ENCODE measurements at regions not wholly inside any gene's neighbourhood (a gene's known extent, or its start where the extent isn't known, plus 50 kb on each side); places are given as distances from the start of the nearest gene placed in this dataset.
"Not testable (repeated sequence)": the region's sequence is repeated elsewhere in the genome, so short reads cannot be mapped to it uniquely, and the experiment has no call there.

DNA sequence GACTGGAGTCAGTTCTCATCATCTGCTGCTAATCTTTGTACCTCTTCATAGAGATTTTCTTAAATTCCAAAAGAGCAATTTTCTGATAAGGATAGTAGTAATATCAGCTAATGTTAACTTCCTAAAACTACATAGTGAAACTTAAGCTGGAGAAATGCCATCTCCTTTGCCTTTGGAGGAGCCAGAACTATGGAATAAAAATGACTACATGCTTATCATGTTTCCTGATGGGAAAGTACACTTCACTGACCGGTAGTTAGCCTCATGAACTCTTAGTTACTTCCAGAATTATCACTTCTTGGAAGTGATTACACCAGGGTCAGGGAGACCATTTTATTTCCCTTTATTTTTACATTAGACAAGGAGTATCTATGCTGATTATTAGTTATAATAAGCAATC lies 1222.1 kb upstream of the TMEM132C start:
- DNase-seq (ENCODE audit: low spot score in 2 of 2, unreplicated experiment in 2 of 2) = no peak
- Mint-ChIP-seq H3K27me3 (ENCODE audit: low read depth) (no peaks in the 10 kb centered on the region), H3K4me3 (no peak overlapping the region), H3K4me1 (peaks cover 11% of the 10 kb centered on the region), H3K9me3 (no peaks in the 10 kb centered on the region), H3K27ac (no peak overlapping the region), H3K36me3 (no peaks in the 10 kb centered on the region)
- TF ChIP-seq, protein P1, sequence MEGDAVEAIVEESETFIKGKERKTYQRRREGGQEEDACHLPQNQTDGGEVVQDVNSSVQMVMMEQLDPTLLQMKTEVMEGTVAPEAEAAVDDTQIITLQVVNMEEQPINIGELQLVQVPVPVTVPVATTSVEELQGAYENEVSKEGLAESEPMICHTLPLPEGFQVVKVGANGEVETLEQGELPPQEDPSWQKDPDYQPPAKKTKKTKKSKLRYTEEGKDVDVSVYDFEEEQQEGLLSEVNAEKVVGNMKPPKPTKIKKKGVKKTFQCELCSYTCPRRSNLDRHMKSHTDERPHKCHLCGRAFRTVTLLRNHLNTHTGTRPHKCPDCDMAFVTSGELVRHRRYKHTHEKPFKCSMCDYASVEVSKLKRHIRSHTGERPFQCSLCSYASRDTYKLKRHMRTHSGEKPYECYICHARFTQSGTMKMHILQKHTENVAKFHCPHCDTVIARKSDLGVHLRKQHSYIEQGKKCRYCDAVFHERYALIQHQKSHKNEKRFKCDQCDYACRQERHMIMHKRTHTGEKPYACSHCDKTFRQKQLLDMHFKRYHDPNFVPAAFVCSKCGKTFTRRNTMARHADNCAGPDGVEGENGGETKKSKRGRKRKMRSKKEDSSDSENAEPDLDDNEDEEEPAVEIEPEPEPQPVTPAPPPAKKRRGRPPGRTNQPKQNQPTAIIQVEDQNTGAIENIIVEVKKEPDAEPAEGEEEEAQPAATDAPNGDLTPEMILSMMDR (IDR thresholded peaks at IDR 0.05; ENCODE audit: unreplicated experiment) = no peak

DNA sequence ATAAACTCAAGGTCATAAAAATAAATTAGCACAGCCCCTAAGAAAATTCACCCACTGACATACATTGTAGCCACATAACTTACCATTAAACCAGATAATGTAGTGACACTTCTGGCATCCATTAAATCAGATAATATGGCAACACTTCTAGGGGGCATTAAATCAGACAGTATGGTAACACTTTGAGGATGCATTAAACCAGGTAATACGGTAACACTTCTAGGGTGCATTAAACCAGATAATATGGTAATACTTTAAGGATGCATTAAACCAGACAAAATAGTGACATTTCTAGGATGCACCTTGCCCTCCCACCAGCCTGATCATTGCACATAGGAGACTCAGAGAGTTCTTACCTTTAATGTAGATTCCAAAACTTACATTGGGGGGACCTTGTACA lies 1220.5 kb upstream of the TMEM132C start:
- TF ChIP-seq, protein P1 (IDR thresholded peaks at IDR 0.05; ENCODE audit: unreplicated experiment) = no peak
- no peaks in the 10 kb centered on the region for H3K36me3 Mint-ChIP-seq
- peaks cover 11% of the 10 kb centered on the region for H3K4me1 Mint-ChIP-seq
- H3K27ac Mint-ChIP-seq = no peak overlapping the region
- H3K27me3 Mint-ChIP-seq (ENCODE audit: low read depth) = no peaks in the 10 kb centered on the region
- peaks cover 6% of the 10 kb centered on the region for H3K9me3 Mint-ChIP-seq
- DNase-seq (ENCODE audit: low spot score in 2 of 2, unreplicated experiment in 2 of 2) = no peak
- no peak overlapping the region for H3K4me3 Mint-ChIP-seq

DNA sequence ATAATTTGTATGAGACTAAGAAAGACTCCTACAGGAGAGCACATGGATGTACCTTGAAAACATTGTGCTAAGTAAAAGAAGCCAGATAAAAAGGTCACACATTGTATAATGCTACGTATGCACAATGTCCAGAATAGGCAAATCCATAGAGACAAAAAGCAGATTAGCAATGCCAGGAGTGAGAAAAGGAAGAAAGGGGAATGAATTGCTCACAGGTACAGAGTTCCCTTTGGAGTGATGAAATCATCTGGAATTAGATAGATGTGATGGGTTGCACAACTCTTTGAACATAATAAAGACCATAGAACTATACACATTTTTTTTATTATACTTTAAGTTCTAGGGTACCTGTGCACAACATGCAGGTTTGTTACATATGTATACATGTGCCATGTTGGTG lies 1218.9 kb upstream of the TMEM132C start:
- TF ChIP-seq, protein P1 (IDR thresholded peaks at IDR 0.05; ENCODE audit: unreplicated experiment) = no peak
- Mint-ChIP-seq H3K9me3 (peaks cover 9% of the 10 kb centered on the region), H3K36me3 (no peaks in the 10 kb centered on the region), H3K27ac (no peak overlapping the region), H3K27me3 (ENCODE audit: low read depth) (no peaks in the 10 kb centered on the region), H3K4me3 (no peak overlapping the region), H3K4me1 (peaks cover 11% of the 10 kb centered on the region)
- no peak for DNase-seq (ENCODE audit: low spot score in 2 of 2, unreplicated experiment in 2 of 2)

DNA sequence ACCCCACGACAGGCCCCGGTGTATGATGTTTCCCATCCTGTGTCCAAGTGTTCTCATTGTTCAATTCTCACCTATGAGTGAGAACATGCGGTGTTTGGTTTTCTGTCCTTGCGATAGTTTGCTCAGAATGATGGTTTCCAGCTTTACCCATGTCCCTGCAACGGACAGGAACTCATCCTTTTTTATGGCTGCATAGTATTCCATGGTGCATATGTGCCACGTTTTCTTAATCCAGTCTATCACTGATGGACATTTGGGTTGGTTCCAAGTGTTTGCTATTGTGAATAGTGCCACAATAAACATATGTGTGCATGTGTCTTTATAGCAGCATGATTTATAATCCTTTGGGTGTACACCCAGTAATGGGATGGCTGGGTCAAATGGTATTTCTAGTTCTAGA lies 1218.4 kb upstream of the TMEM132C start:
- not testable (repeated sequence) for H3K27ac Mint-ChIP-seq; H3K9me3 Mint-ChIP-seq; H3K36me3 Mint-ChIP-seq; DNase-seq (ENCODE audit: low spot score in 2 of 2, unreplicated experiment in 2 of 2); H3K4me3 Mint-ChIP-seq; H3K27me3 Mint-ChIP-seq (ENCODE audit: low read depth)
- peaks cover 11% of the 10 kb centered on the region for H3K4me1 Mint-ChIP-seq

DNA sequence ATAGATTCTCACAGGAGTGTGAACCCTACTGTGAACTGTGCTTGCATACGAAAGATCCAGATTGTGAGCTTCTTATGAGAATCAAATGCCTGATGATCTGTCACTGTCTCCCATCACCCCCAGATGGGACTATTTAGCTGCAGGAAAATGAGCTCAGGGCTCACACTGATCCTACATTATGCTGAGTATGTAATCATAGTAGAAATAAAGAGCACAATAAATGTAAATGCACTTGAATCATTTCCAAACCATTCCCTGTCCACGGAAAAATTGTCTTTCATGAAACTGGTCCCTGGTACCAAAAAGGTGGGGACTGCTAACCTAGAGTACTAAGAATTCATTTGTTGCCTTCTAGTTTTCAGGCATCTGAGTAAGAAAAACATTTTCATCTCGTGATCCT lies 1215.8 kb upstream of the TMEM132C start:
- H3K36me3 Mint-ChIP-seq = no peaks in the 10 kb centered on the region
- TF ChIP-seq, protein P1 (IDR thresholded peaks at IDR 0.05; ENCODE audit: unreplicated experiment) = no peak
- no peak for DNase-seq (ENCODE audit: low spot score in 2 of 2, unreplicated experiment in 2 of 2)
- no peak overlapping the region for H3K4me3 Mint-ChIP-seq
- no peak overlapping the region for H3K27ac Mint-ChIP-seq
- H3K27me3 Mint-ChIP-seq (ENCODE audit: low read depth) = no peaks in the 10 kb centered on the region
- H3K4me1 Mint-ChIP-seq = peaks cover 15% of the 10 kb centered on the region
- peaks cover 9% of the 10 kb centered on the region for H3K9me3 Mint-ChIP-seq

DNA sequence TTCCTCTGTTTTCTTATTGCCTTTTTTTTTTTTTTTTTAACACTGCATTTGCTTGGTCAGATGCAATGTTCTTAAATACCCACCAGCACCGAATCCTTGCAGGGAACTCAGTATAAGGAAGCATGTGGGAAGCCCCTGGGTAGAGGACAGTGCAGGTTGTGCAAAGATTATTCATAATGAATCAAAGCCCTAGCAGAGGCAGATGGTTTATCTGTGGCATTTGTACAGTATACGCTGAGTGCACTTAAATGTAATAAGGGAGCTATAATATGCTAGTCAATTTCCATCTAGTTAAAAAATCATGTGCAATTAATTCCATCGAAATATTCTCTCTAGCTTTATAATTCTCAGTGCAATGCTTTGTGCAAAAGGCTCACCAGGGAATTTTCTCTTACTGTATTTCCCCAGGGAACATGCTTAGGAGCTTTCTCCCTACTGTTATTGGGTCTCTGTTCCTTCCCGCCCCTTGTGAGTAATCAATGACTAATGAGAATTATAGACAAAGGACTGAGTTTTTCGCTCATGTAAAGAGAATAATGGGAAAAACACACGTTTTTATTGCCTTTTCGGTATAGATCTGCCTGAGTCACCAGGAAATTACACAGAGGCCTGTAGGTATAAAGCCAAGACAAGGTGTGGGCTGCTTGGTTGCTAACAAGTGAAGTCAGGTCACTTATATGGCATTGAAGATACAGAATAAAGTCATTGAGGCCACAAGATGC lies 1214.3 kb upstream of the TMEM132C start:
- Mint-ChIP-seq H3K36me3 (no peaks in the 10 kb centered on the region), H3K4me1 (peaks cover 15% of the 10 kb centered on the region), H3K27me3 (ENCODE audit: low read depth) (no peaks in the 10 kb centered on the region), H3K4me3 (no peak overlapping the region), H3K27ac (no peak overlapping the region), H3K9me3 (peaks cover 9% of the 10 kb centered on the region)
- DNase-seq (ENCODE audit: low spot score in 2 of 2, unreplicated experiment in 2 of 2) = no peak
- TF ChIP-seq, protein P1 (IDR thresholded peaks at IDR 0.05; ENCODE audit: unreplicated experiment) = no peak

Data from mesothelial cell of epicardium (in vitro differentiated cells).